OCI-LY7 (cell line): ENCODE measurements at regions not wholly inside any gene's neighbourhood (a gene's known extent, or its start where the extent isn't known, plus 50 kb on each side); places are given as distances from the start of the nearest gene placed in this dataset.

ENCODE experiments used
- EZH2phosphoT487 ChIP-seq: fragments of 200-600 bp; sonication (generic); IDR thresholded peaks from 2 replicates; pipeline ENCODE4 v1.6.1; 2018; ENCODE audit warnings: low read depth, borderline replicate concordance, mild to moderate bottlenecking, mixed run types, antibody characterized with exemption, low read length, moderate library complexity, mixed read lengths
- TF ChIP-seq, protein P1 (sequence below): fragments of 200-600 bp; sonication (generic); conservative IDR thresholded peaks from 2 replicates; pipeline ENCODE4 v1.5.1; 2014; ENCODE audit warnings: mild to moderate bottlenecking, antibody characterized with exemption, low read length, moderate library complexity, mixed read lengths

DNA sequence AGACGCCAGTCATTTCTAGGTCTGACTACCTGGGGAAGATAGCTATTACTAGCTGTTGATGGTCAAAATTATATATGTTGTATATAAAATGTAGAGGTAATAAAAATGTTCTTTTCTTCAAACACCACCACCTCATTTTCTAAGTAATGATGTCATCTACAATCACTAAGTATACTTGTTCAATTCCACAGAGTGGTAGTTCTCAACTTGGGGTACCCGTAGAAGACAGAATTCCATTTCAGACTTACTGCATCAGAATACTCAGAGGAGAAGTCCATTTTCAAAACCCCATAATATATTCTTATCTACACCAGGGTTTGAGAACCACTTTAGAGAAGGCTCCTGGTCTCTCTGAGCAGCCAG is 191.9 kb downstream of the PTN start:
- TF ChIP-seq, protein P1, sequence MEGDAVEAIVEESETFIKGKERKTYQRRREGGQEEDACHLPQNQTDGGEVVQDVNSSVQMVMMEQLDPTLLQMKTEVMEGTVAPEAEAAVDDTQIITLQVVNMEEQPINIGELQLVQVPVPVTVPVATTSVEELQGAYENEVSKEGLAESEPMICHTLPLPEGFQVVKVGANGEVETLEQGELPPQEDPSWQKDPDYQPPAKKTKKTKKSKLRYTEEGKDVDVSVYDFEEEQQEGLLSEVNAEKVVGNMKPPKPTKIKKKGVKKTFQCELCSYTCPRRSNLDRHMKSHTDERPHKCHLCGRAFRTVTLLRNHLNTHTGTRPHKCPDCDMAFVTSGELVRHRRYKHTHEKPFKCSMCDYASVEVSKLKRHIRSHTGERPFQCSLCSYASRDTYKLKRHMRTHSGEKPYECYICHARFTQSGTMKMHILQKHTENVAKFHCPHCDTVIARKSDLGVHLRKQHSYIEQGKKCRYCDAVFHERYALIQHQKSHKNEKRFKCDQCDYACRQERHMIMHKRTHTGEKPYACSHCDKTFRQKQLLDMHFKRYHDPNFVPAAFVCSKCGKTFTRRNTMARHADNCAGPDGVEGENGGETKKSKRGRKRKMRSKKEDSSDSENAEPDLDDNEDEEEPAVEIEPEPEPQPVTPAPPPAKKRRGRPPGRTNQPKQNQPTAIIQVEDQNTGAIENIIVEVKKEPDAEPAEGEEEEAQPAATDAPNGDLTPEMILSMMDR: no peak
- TF ChIP-seq EZH2phosphoT487: no peak
